ENCODE measurements at regions not wholly inside any gene's neighbourhood (a gene's known extent, or its start where the extent isn't known, plus 50 kb on each side); places are given as distances from the start of the nearest gene placed in this dataset.

GRCh38 chr4:107562316-107562715 is 157.7 kb downstream of the PAPSS1 start:
- TF ChIP-seq CTCF (conservative IDR thresholded peaks at IDR 0.05; ENCODE audit: low read depth, low read length): no peak
- TF ChIP-seq EZH2 (IDR thresholded peaks at IDR 0.05; ENCODE audit: borderline replicate concordance, low read depth, low read length, poor library complexity, severe bottlenecking): no peak

Measured in A673 (cell line).